ENCODE measurements at regions not wholly inside any gene's neighbourhood (a gene's known extent, or its start where the extent isn't known, plus 50 kb on each side); places are given as distances from the start of the nearest gene placed in this dataset.

GRCh38 chr4:17134565-17134964 lies 236.1 kb upstream of the LDB2 start:
- TF ChIP-seq, protein P1, sequence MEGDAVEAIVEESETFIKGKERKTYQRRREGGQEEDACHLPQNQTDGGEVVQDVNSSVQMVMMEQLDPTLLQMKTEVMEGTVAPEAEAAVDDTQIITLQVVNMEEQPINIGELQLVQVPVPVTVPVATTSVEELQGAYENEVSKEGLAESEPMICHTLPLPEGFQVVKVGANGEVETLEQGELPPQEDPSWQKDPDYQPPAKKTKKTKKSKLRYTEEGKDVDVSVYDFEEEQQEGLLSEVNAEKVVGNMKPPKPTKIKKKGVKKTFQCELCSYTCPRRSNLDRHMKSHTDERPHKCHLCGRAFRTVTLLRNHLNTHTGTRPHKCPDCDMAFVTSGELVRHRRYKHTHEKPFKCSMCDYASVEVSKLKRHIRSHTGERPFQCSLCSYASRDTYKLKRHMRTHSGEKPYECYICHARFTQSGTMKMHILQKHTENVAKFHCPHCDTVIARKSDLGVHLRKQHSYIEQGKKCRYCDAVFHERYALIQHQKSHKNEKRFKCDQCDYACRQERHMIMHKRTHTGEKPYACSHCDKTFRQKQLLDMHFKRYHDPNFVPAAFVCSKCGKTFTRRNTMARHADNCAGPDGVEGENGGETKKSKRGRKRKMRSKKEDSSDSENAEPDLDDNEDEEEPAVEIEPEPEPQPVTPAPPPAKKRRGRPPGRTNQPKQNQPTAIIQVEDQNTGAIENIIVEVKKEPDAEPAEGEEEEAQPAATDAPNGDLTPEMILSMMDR (conservative IDR thresholded peaks at IDR 0.05; ENCODE audit: low read depth, low read length): no peak
- no peak for TF ChIP-seq EZH2 (IDR thresholded peaks at IDR 0.05; ENCODE audit: low read length, unreplicated experiment)
